ENCODE measurements at regions not wholly inside any gene's neighbourhood (a gene's known extent, or its start where the extent isn't known, plus 50 kb on each side); places are given as distances from the start of the nearest gene placed in this dataset.

DNA sequence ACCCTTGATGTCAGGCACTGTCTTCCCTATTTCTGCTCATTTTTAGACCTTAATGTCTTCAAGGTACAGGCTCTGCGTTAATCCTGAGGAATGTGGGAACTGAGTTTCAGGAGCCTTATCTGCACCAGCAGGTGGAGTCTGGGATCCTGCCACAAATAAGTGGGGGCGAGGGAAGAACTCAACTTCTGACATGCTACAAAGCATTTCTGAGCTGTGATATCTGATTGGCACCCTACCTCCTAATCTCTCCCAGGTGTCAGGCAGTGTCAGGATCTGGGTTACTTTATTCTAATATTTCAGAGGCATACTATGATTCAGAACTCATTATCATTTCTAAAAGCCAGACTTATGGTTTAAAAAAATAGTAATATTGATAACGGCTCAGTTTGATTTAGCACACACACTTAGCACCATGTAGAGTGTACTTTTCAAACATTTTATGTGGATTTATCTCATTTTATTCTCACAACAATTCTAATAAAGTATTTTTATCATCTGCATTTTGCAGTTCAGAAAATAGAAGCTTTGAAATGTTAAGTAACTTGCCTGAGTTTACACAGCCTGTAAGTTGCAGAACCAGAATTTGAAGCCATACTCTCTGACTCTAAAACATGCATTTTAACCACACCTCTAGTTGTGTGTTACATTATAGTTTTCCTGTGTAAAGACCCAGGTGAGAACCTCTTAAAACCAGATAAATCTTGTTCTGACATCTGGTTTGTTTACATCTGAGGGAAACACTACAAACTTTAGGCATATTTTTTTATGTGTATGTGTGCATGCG, 358.6 kb downstream of the TDRD3 start:
- no peak for TF ChIP-seq EZH2phosphoT487 (IDR thresholded peaks at IDR 0.05; ENCODE audit: borderline replicate concordance, low read depth, low read length)
- TF ChIP-seq CTCF (conservative IDR thresholded peaks at IDR 0.05; ENCODE audit: low read length), result no peak
